ENCODE measurements at regions not wholly inside any gene's neighbourhood (a gene's known extent, or its start where the extent isn't known, plus 50 kb on each side); places are given as distances from the start of the nearest gene placed in this dataset.

- TF ChIP-seq POLR2A (IDR thresholded peaks at IDR 0.05), result no peak
- TF ChIP-seq, protein P1, sequence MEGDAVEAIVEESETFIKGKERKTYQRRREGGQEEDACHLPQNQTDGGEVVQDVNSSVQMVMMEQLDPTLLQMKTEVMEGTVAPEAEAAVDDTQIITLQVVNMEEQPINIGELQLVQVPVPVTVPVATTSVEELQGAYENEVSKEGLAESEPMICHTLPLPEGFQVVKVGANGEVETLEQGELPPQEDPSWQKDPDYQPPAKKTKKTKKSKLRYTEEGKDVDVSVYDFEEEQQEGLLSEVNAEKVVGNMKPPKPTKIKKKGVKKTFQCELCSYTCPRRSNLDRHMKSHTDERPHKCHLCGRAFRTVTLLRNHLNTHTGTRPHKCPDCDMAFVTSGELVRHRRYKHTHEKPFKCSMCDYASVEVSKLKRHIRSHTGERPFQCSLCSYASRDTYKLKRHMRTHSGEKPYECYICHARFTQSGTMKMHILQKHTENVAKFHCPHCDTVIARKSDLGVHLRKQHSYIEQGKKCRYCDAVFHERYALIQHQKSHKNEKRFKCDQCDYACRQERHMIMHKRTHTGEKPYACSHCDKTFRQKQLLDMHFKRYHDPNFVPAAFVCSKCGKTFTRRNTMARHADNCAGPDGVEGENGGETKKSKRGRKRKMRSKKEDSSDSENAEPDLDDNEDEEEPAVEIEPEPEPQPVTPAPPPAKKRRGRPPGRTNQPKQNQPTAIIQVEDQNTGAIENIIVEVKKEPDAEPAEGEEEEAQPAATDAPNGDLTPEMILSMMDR (IDR thresholded peaks at IDR 0.05), result no peak
Observed at GRCh38 chr10:111822661-111823060, 360.9 kb downstream of the GPAM start.
